Natural killer cell (primary cell): ENCODE measurements at regions not wholly inside any gene's neighbourhood (a gene's known extent, or its start where the extent isn't known, plus 50 kb on each side); places are given as distances from the start of the nearest gene placed in this dataset.

Experiments used
- ATAC-seq, 3 donors: fragments of 150-1000 bp in 2 of 3; fragments of 200-7000 bp in 1 of 3; cut with Tn5 transposase; 1 replicate in 1 of 3; 2 replicates in 2 of 3; pipeline ENCODE4 v1.10.0; 2021; ENCODE audit warnings: mild to moderate bottlenecking in 2 of 3, moderate library complexity in 2 of 3
- DNase-seq, 2 donors: peaks; one replicate each; pipeline versions ENCODE4 v3.0.0 to v3.0.0-alpha.2; 2013 to 2021; ENCODE audit warnings: mixed read lengths in 1 of 2
- H3K27ac ChIP-seq: one replicate; pipeline ENCODE4 v1.5.1; 2013; ENCODE audit warnings: mild to moderate bottlenecking, low read length
- H3K27me3 ChIP-seq: one replicate; pipeline ENCODE4 v1.6.1; 2013; ENCODE audit warnings: low read length; ENCODE audit not compliant: control insufficient read depth, insufficient read depth
- H3K36me3 ChIP-seq: one replicate; pipeline ENCODE4 v1.6.1; 2013; ENCODE audit warnings: low read length; ENCODE audit not compliant: control insufficient read depth, insufficient read depth
- H3K4me1 ChIP-seq: one replicate; pipeline ENCODE4 v1.6.1; 2013; ENCODE audit warnings: low read length; ENCODE audit not compliant: control insufficient read depth, insufficient read depth
- H3K4me3 ChIP-seq: one replicate; pipeline ENCODE4 v1.5.1; 2013; ENCODE audit warnings: low read length
- H3K9me3 ChIP-seq: one replicate; pipeline ENCODE4 v1.6.1; 2013; ENCODE audit warnings: low read length; ENCODE audit not compliant: control insufficient read depth, insufficient read depth
- H3K27ac Mint-ChIP-seq, 2 donors: one replicate each; pipeline ENCODE4 v1.8.0; 2022; ENCODE audit warnings: mild to moderate bottlenecking in 2 of 2, mixed read lengths in 2 of 2, moderate library complexity in 1 of 2
- H3K27me3 Mint-ChIP-seq, 2 donors: one replicate each; pipeline ENCODE4 v1.8.0; 2022; ENCODE audit warnings: low read depth in 2 of 2, mixed read lengths in 2 of 2
- H3K36me3 Mint-ChIP-seq: one replicate; pipeline ENCODE4 v1.8.0; 2022; ENCODE audit warnings: mixed read lengths
- H3K4me1 Mint-ChIP-seq, 2 donors: one replicate each; pipeline ENCODE4 v1.8.0; 2022; ENCODE audit warnings: mixed read lengths in 2 of 2
- H3K4me3 Mint-ChIP-seq: one replicate; pipeline ENCODE4 v1.8.0; 2022; ENCODE audit warnings: mild to moderate bottlenecking, moderate library complexity, mixed read lengths
- H3K9me3 Mint-ChIP-seq, 2 donors: one replicate each; pipeline ENCODE4 v1.8.0; 2022; ENCODE audit warnings: mixed read lengths in 2 of 2
- CTCF ChIP-seq: fragments of 200-600 bp; IDR thresholded peaks from one replicate; pipeline ENCODE4 v1.8.0; 2022; ENCODE audit warnings: antibody characterized with exemption
- WGBS: methylation state at CpG from one replicate; pipeline ENCODE4 v1.1.7; 2013; ENCODE audit warnings: missing lambda C conversion rate; ENCODE audit not compliant: insufficient coverage; 5-methylcytosine and 5-hydroxymethylcytosine counted together
- intact Hi-C: fragments of 100-400 bp; cut with micrococcal nuclease; formaldehyde crosslinking; loops from one replicate; pipeline ENCODE4 v1.14.2; 2022

GRCh38 chr1:83705091-83705490 lies 293.8 kb downstream of the TTLL7 start:
- Mint-ChIP-seq H3K4me1 (no peaks in the 10 kb centered on the region), H3K36me3 (no peaks in the 10 kb centered on the region), H3K4me3 (no peak overlapping the region), H3K9me3 (peaks cover 0 to 3% of the 10 kb centered on the region in 2 donors), H3K27me3 (no peaks in the 10 kb centered on the region), H3K27ac (no peak overlapping the region)
- Histone ChIP-seq H3K4me3 (no peak overlapping the region), H3K9me3 (no peaks in the 10 kb centered on the region), H3K36me3 (no peaks in the 10 kb centered on the region), H3K4me1 (no peaks in the 10 kb centered on the region), H3K27me3 (no peaks in the 10 kb centered on the region), H3K27ac (no peak overlapping the region)
- intact Hi-C loops, result no loop called here
- TF ChIP-seq CTCF, result no peak
- ATAC-seq, result no peak
- no CpG with 5 or more reads among the region's 1 CpG for WGBS
- no peak for DNase-seq

DNA sequence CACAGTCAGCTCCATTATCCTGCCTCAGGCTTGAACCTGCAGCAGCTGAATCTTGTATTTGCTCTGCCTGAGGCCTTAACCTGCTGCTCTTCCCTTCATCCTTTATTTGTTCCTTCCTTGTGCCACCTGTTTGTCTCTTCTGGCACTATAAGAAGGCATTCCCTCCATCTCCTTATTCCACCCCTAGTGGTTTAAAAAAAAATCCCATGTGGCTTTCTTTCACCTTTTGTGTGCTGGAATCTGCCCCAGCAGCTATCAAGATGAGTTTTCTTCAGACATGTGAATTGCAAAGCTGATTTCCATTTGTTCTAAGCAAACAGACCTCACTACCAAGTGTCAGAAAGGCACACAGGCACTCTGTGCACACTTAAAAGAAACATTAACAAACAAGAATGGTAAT lies 294.6 kb downstream of the TTLL7 start:
- Histone ChIP-seq H3K27me3 (no peaks in the 10 kb centered on the region), H3K27ac (no peak overlapping the region), H3K4me1 (no peaks in the 10 kb centered on the region), H3K36me3 (no peaks in the 10 kb centered on the region), H3K9me3 (no peaks in the 10 kb centered on the region), H3K4me3 (no peak overlapping the region)
- DNase-seq (no peak), ATAC-seq (no peak)
- H3K27me3 Mint-ChIP-seq, result no peaks in the 10 kb centered on the region
- H3K9me3 Mint-ChIP-seq, result peaks cover 0 to 3% of the 10 kb centered on the region in 2 donors
- H3K36me3 Mint-ChIP-seq, result no peaks in the 10 kb centered on the region
- intact Hi-C loops, result no loop called here
- no peak overlapping the region for H3K4me3 Mint-ChIP-seq
- no peak for TF ChIP-seq CTCF
- no peak overlapping the region for H3K27ac Mint-ChIP-seq
- no peaks in the 10 kb centered on the region for H3K4me1 Mint-ChIP-seq

DNA sequence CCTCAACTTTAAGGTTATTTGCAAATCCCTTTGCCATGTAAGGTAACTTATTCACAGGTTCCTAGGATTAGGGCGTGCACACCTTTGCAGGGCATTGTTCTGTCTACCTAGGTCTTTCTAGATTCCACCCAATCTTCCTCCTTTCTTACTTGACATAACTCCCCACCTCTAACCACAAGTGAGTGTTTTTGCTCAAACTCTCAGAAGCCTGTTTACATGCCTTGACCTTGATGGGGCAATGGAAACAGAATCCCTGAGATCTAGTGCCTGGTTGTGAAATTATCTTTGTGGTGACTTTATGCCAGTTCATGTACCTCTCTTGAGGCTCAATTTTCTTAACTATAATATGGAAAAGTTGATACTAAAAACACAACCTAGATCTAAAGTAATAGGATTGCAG lies 296.6 kb downstream of the TTLL7 start:
- no peak overlapping the region for H3K27ac ChIP-seq
- DNase-seq (no peak), ATAC-seq (no peak)
- peaks cover 0 to under 1% of the 10 kb centered on the region in 2 donors for H3K27me3 Mint-ChIP-seq
- H3K27me3 ChIP-seq, result no peaks in the 10 kb centered on the region
- H3K36me3 Mint-ChIP-seq, result no peaks in the 10 kb centered on the region
- H3K4me3 ChIP-seq, result no peak overlapping the region
- intact Hi-C loops, result no loop called here
- 79% methylated on average over 1 of the region's 1 CpG for WGBS
- no peaks in the 10 kb centered on the region for H3K9me3 ChIP-seq
- H3K4me3 Mint-ChIP-seq, result no peak overlapping the region
- no peaks in the 10 kb centered on the region for H3K4me1 Mint-ChIP-seq
- H3K4me1 ChIP-seq, result no peaks in the 10 kb centered on the region
- no peak for TF ChIP-seq CTCF
- H3K36me3 ChIP-seq, result no peaks in the 10 kb centered on the region
- H3K27ac Mint-ChIP-seq, result no peak overlapping the region
- H3K9me3 Mint-ChIP-seq, result peaks cover under 1 to 4% of the 10 kb centered on the region in 2 donors

DNA sequence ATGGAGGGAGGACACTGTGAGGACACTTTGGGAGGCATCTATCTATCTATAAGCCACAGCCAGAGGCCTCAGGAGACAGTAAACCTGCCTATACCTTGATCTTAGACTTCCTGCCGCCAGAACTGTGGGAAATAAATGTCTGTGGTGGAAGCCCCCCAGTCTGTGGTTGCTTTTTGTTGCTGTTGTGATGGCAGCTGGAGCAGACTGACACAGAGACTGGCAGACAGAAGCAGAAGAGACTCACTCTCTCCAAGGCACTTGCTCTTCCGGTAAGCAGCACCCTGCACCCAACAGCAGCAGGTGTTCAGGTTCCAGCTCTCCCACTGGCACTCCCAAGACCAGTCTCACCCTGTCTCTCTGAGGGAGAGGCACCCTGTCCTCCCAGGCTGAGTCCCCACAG lies 297.6 kb downstream of the TTLL7 start:
- TF ChIP-seq CTCF, result no peak
- peak in 1 of 2 donors; percentile 41 for DNase-seq

More for the DNA sequence above, 297.6 kb downstream of the TTLL7 start:
- no peak overlapping the region for H3K4me3 Mint-ChIP-seq
- intact Hi-C loops, result no loop called here
- no peaks in the 10 kb centered on the region for H3K27me3 ChIP-seq
- H3K4me1 Mint-ChIP-seq, result no peaks in the 10 kb centered on the region
- no peaks in the 10 kb centered on the region for H3K36me3 ChIP-seq
- WGBS, result 53% methylated on average over 2 of the region's 2 CpGs
- no peak for ATAC-seq
- H3K27ac Mint-ChIP-seq, result no peak overlapping the region
- H3K27ac ChIP-seq, result no peak overlapping the region
- H3K4me3 ChIP-seq, result no peak overlapping the region
- no peaks in the 10 kb centered on the region for H3K36me3 Mint-ChIP-seq
- no peaks in the 10 kb centered on the region for H3K4me1 ChIP-seq
- H3K9me3 Mint-ChIP-seq, result peaks cover 3 to 6% of the 10 kb centered on the region in 2 donors
- no peaks in the 10 kb centered on the region for H3K9me3 ChIP-seq
- H3K27me3 Mint-ChIP-seq, result peaks cover 0 to 6% of the 10 kb centered on the region in 2 donors
